IMR-90 (cell line): ENCODE measurements at regions not wholly inside any gene's neighbourhood (a gene's known extent, or its start where the extent isn't known, plus 50 kb on each side); places are given as distances from the start of the nearest gene placed in this dataset.

Experiments used
- ATAC-seq: fragments of 200-7000 bp; cut with Tn5 transposase; 2 replicates; pipeline ENCODE4 v1.9.1; 2020; ENCODE audit warnings: low read depth, mild to moderate bottlenecking, moderate library complexity
- BruUV-seq: library from RNA; stranded (reverse); fragments of 400-500 nt; replicated peaks from 2 replicates; lab custom pipeline; 2021; lab: Mats Ljungman, UMichigan
- CTCF ChIA-PET: fragments of 300-600 bp; formaldehyde crosslinking; extraction: SDS; loops from one replicate; lab custom pipeline; 2021; ENCODE audit warnings: antibody characterized with exemption; lab: Yijun Ruan, JAX
- POLR2A ChIA-PET: fragments of 300-600 bp; sonication (Branson Sonifier 250); formaldehyde crosslinking; loops from one replicate; lab custom pipeline; 2022; ENCODE audit warnings: antibody characterized with exemption; ENCODE audit not compliant: unreplicated experiment; lab: Charles Lee
- DNase-seq: peaks from one replicate; pipeline ENCODE4 v3.0.0; 2013
- H2AFZ ChIP-seq: replicated peaks from 2 replicates; pipeline ENCODE3; 2013; ENCODE audit warnings: low read length, mild to moderate bottlenecking; ENCODE audit not compliant: poor library complexity
- H2AK5ac ChIP-seq: 2 replicates; pipeline ENCODE4 v1.6.1; 2013; ENCODE audit warnings: low read depth, low read length, inconsistent platforms
- H2AK9ac ChIP-seq: replicated peaks from 2 replicates; pipeline ENCODE3; 2013; ENCODE audit warnings: mild to moderate bottlenecking, low read depth, low read length, moderate library complexity; ENCODE audit not compliant: poor library complexity
- H2BK120ac ChIP-seq: 2 replicates; pipeline ENCODE4 v1.6.1; 2013; ENCODE audit warnings: low read depth, low read length, inconsistent platforms
- H2BK15ac ChIP-seq: 3 replicates; pipeline ENCODE4 v1.6.1; 2013; ENCODE audit warnings: low read depth, low read length, inconsistent platforms
- H2BK20ac ChIP-seq: 2 replicates; pipeline ENCODE4 v1.6.1; 2013; ENCODE audit warnings: low read depth, mild to moderate bottlenecking, inconsistent platforms, low read length, moderate library complexity
- H2BK5ac ChIP-seq: 2 replicates; pipeline ENCODE4 v1.6.1; 2013; ENCODE audit warnings: mild to moderate bottlenecking, low read depth, low read length, inconsistent platforms; ENCODE audit not compliant: poor library complexity, severe bottlenecking
- H3K14ac ChIP-seq: replicated peaks from 2 replicates; pipeline ENCODE4 v1.6.1; 2013; ENCODE audit warnings: low read depth, low read length, inconsistent platforms
- H3K18ac ChIP-seq: 2 replicates; pipeline ENCODE4 v1.6.1; 2013; ENCODE audit warnings: low read depth, low read length, control low read depth
- H3K23ac ChIP-seq: 2 replicates; pipeline ENCODE4 v1.6.1; 2013; ENCODE audit warnings: low read depth, low read length, inconsistent platforms
- H3K27ac ChIP-seq: 2 replicates; pipeline ENCODE4 v1.5.1; 2013; ENCODE audit warnings: mild to moderate bottlenecking, control low read depth, low read length; ENCODE audit not compliant: insufficient read depth
- H3K27me3 ChIP-seq: 2 replicates; pipeline ENCODE4 v1.6.1; 2013; ENCODE audit warnings: low read length; ENCODE audit not compliant: control insufficient read depth, insufficient read depth
- H3K36me3 ChIP-seq: 2 replicates; pipeline ENCODE4 v1.6.1; 2013; ENCODE audit warnings: low read length, mixed read lengths; ENCODE audit not compliant: control insufficient read depth, insufficient read depth
- H3K4ac ChIP-seq: 2 replicates; pipeline ENCODE4 v1.6.1; 2013; ENCODE audit warnings: low read depth, low read length, inconsistent platforms
- H3K4me1 ChIP-seq: 2 replicates; pipeline ENCODE4 v1.6.1; 2013; ENCODE audit warnings: low read length, mixed read lengths; ENCODE audit not compliant: control insufficient read depth, insufficient read depth
- H3K4me2 ChIP-seq: 2 replicates; pipeline ENCODE4 v1.6.1; 2013; ENCODE audit warnings: low read depth, mild to moderate bottlenecking, control low read depth, low read length, moderate library complexity
- H3K4me3 ChIP-seq: 2 replicates; pipeline ENCODE4 v1.5.1; 2013; ENCODE audit warnings: low read depth, mild to moderate bottlenecking, control low read depth, low read length, moderate library complexity; ENCODE audit not compliant: insufficient read depth
- H3K56ac ChIP-seq: 2 replicates; pipeline ENCODE4 v1.6.1; 2013; ENCODE audit warnings: low read length, inconsistent platforms; ENCODE audit not compliant: insufficient read depth; ENCODE audit errors: extremely low read depth
- H3K79me1 ChIP-seq, 2 experiments: 2 replicates each; pipeline ENCODE4 v1.6.1; 2013; ENCODE audit warnings: low read length in 2 of 2, inconsistent platforms in 1 of 2, low read depth in 1 of 2
- H3K9ac ChIP-seq: 2 replicates; pipeline ENCODE4 v1.6.1; 2013; ENCODE audit warnings: low read depth, low read length, control low read depth
- H3K9me1 ChIP-seq: 2 replicates; pipeline ENCODE4 v1.6.1; 2013; ENCODE audit warnings: low read length, inconsistent platforms; ENCODE audit not compliant: insufficient read depth
- H3K9me3 ChIP-seq: 2 replicates; pipeline ENCODE4 v1.6.1; 2013; ENCODE audit warnings: low read length; ENCODE audit not compliant: control insufficient read depth, insufficient read depth
- H4K20me1 ChIP-seq: 2 replicates; pipeline ENCODE4 v1.6.1; 2013; ENCODE audit warnings: low read length, inconsistent platforms; ENCODE audit not compliant: insufficient read depth
- H4K5ac ChIP-seq: 2 replicates; pipeline ENCODE4 v1.6.1; 2013; ENCODE audit warnings: mild to moderate bottlenecking, low read depth, low read length, control low read depth
- H4K8ac ChIP-seq, 2 experiments: 2 replicates each; pipeline ENCODE4 v1.6.1; 2013; ENCODE audit warnings: low read depth in 2 of 2, low read length in 2 of 2, control low read depth in 1 of 2, inconsistent platforms in 1 of 2
- H4K91ac ChIP-seq: 2 replicates; pipeline ENCODE4 v1.6.1; 2013; ENCODE audit warnings: low read depth, low read length, inconsistent platforms; ENCODE audit not compliant: insufficient read depth
- CHD1 ChIP-seq: IDR thresholded peaks from 2 replicates; pipeline ENCODE4 v1.6.1; 2012; ENCODE audit warnings: low read depth, low read length, improper control_type of control experiment
- FOS ChIP-seq: fragments of 150-350 bp; IDR thresholded peaks from 2 replicates; pipeline ENCODE4 v1.6.1; 2016; ENCODE audit warnings: low read depth, low read length
- MAFK ChIP-seq: IDR thresholded peaks from 2 replicates; pipeline ENCODE4 v1.6.1; 2012; ENCODE audit warnings: low read depth, low read length, improper control_type of control experiment
- NFE2L2 ChIP-seq: fragments of 150-350 bp; IDR thresholded peaks from 2 replicates; pipeline ENCODE4 v1.6.1; 2016; ENCODE audit warnings: low read depth, mild to moderate bottlenecking, low read length
- POLR2A ChIP-seq: IDR thresholded peaks from 2 replicates; pipeline ENCODE4 v1.6.1; 2012; ENCODE audit warnings: mild to moderate bottlenecking, low read depth, low read length
- dilution Hi-C: fragments of 300-500 bp; cut with HindIII; formaldehyde crosslinking; loops from one replicate; pipeline ENCODE4 v1.14.3; 2018; ENCODE audit warnings: low sequenced_read_pairs; ENCODE audit not compliant: unreplicated experiment
- in situ Hi-C: fragments of 300-500 bp; cut with MboI; formaldehyde crosslinking; loops from 3 replicates; pipeline ENCODE4 v1.14.3; 2019; ENCODE audit warnings: low sequenced_read_pairs, inconsistent platforms, mixed read lengths
- intact Hi-C: fragments of 100-400 bp; cut with micrococcal nuclease; formaldehyde crosslinking; loops from 2 replicates; pipeline ENCODE4 v1.10.0; 2022

GRCh38 chr18:78273876-78274275, 705.7 kb upstream of the SALL3 start:
- H2BK120ac ChIP-seq: no peak overlapping the region
- no peak overlapping the region for H2AFZ ChIP-seq
- H3K56ac ChIP-seq: no peak overlapping the region
- no peak overlapping the region for H3K9ac ChIP-seq
- H3K27me3 ChIP-seq: no peaks in the 10 kb centered on the region
- no peak overlapping the region for H4K91ac ChIP-seq
- no peaks in the 10 kb centered on the region for H3K4me1 ChIP-seq
- BruUV-seq: no TSS peak
- ChIA-PET CTCF (no interaction called here), POLR2A (no interaction called here)
- H3K14ac ChIP-seq: no peak overlapping the region
- H2AK9ac ChIP-seq: no peak overlapping the region
- H4K8ac ChIP-seq: no peak overlapping the region
- no peak overlapping the region for H2AK5ac ChIP-seq
- H3K9me3 ChIP-seq: peaks cover 6% of the 10 kb centered on the region
- no peak overlapping the region for H2BK15ac ChIP-seq
- no peak overlapping the region for H3K4ac ChIP-seq
- intact Hi-C loops: no loop called here
- no peak overlapping the region for H3K18ac ChIP-seq
- H4K5ac ChIP-seq: no peak overlapping the region
- ATAC-seq (no peak), DNase-seq (no peak)
- no peak overlapping the region for H2BK20ac ChIP-seq
- TF ChIP-seq MAFK (no peak), CHD1 (no peak), FOS (no peak), POLR2A (no peak), NFE2L2 (no peak)
- H3K36me3 ChIP-seq: no peaks in the 10 kb centered on the region
- H3K79me1 ChIP-seq: no peaks in the 10 kb centered on the region
- in situ Hi-C loops: no loop called here
- H3K4me2 ChIP-seq: no peak overlapping the region
- dilution Hi-C loops: no loop called here
- H4K20me1 ChIP-seq: no peaks in the 10 kb centered on the region
- no peaks in the 10 kb centered on the region for H3K9me1 ChIP-seq
- H2BK5ac ChIP-seq: no peak overlapping the region
- H3K27ac ChIP-seq: no peak overlapping the region
- no peak overlapping the region for H3K23ac ChIP-seq
- H3K4me3 ChIP-seq: no peak overlapping the region
